ENCODE measurements at regions not wholly inside any gene's neighbourhood (a gene's known extent, or its start where the extent isn't known, plus 50 kb on each side); places are given as distances from the start of the nearest gene placed in this dataset.

- TF ChIP-seq POLR2A (IDR thresholded peaks at IDR 0.05) (no peak), CTCF (IDR thresholded peaks at IDR 0.05) (no peak), POLR2AphosphoS5 (IDR thresholded peaks at IDR 0.05) (no peak)
Measured at GRCh38 chrX:115399306-115399705, 109.8 kb downstream of the LUZP4 start.
